Spleen (tissue), 11 donors: ENCODE measurements at regions not wholly inside any gene's neighbourhood (a gene's known extent, or its start where the extent isn't known, plus 50 kb on each side); places are given as distances from the start of the nearest gene placed in this dataset.
A peak's percentile ranks its signal among the peaks of the same experiment; 100 is the strongest.
"Not testable (repeated sequence)": the region's sequence is repeated elsewhere in the genome, so short reads cannot be mapped to it uniquely, and the experiment has no call there.

Source experiments
- DNase-seq: peaks from one replicate; pipeline ENCODE4 v3.0.0-alpha.2; 2020
- H3K27ac ChIP-seq, 8 donors: fragments of 200-600 bp; sonication (generic) in 7 of 8; 1 replicate in 4 of 8; 2 replicates in 4 of 8; pipeline versions ENCODE4 v1.5.0 to v1.8.0; 2016 to 2021; ENCODE audit warnings: inconsistent platforms in 4 of 8, mild to moderate bottlenecking in 4 of 8, moderate library complexity in 1 of 8
- H3K27me3 ChIP-seq, 7 donors: fragments of 200-600 bp; sonication (generic) in 6 of 7; replicated peaks in 1 of 7; 1 replicate in 4 of 7; 2 replicates in 3 of 7; pipeline versions ENCODE4 v1.5.0 to v1.8.0; 2016 to 2021; ENCODE audit warnings: inconsistent platforms in 3 of 7, mild to moderate bottlenecking in 1 of 7
- H3K36me3 ChIP-seq, 6 donors: fragments of 200-600 bp; sonication (generic) in 5 of 6; 1 replicate in 4 of 6; 2 replicates in 2 of 6; pipeline versions ENCODE4 v1.5.0 to v1.8.0; 2016 to 2021; ENCODE audit warnings: inconsistent platforms in 2 of 6
- H3K4me1 ChIP-seq, 6 donors: fragments of 200-600 bp; sonication (generic) in 5 of 6; 1 replicate in 3 of 6; 2 replicates in 3 of 6; pipeline versions ENCODE4 v1.5.0 to v1.8.0; 2016 to 2021; ENCODE audit warnings: inconsistent platforms in 3 of 6
- H3K4me3 ChIP-seq, 8 donors: fragments of 200-600 bp; sonication (generic) in 7 of 8; 1 replicate in 4 of 8; 2 replicates in 4 of 8; pipeline versions ENCODE4 v1.5.0 to v1.8.0; 2016 to 2021; ENCODE audit warnings: inconsistent platforms in 4 of 8, mild to moderate bottlenecking in 4 of 8, moderate library complexity in 2 of 8
- H3K9me3 ChIP-seq, 8 donors: fragments of 200-600 bp; sonication (generic) in 7 of 8; 1 replicate in 4 of 8; 2 replicates in 4 of 8; pipeline versions ENCODE4 v1.5.0 to v1.8.0; 2016 to 2021; ENCODE audit warnings: inconsistent platforms in 4 of 8
- CTCF ChIP-seq, 11 experiments: fragments of 200-600 bp in 7 of 11; fragments of 450-650 bp in 4 of 11; sonication (generic) in 4 of 11; IDR thresholded peaks in 8 of 11; conservative IDR thresholded peaks in 3 of 11; 1 replicate in 7 of 11; 2 replicates in 4 of 11; pipeline versions ENCODE4 v1.4.0 to v1.8.0; 2016 to 2021; ENCODE audit warnings: antibody characterized with exemption in 11 of 11, inconsistent platforms in 4 of 11, mild to moderate bottlenecking in 1 of 11
- POLR2A ChIP-seq, 3 donors: fragments of 450-650 bp; IDR thresholded peaks; one replicate each; pipeline ENCODE4 v1.5.1; 2017; ENCODE audit warnings: antibody characterized with exemption in 3 of 3, mild to moderate bottlenecking in 1 of 3
- POLR2AphosphoS5 ChIP-seq, 3 donors: sonication (generic); formaldehyde crosslinking; IDR thresholded peaks; one replicate each; pipeline ENCODE4 v1.5.1; 2017; ENCODE audit warnings: antibody characterized with exemption in 3 of 3
- WGBS, 5 donors: extraction: QIAGEN DNeasy Blood & Tissue Kit in 3 of 5; methylation state at CpG; one replicate each; pipeline versions ENCODE4 v1.1.5 to v1.1.7; 2013 to 2018; 5-methylcytosine and 5-hydroxymethylcytosine counted together
- intact Hi-C: fragments of 100-400 bp; cut with DNase I; formaldehyde crosslinking; loops from one replicate; pipeline ENCODE4 v1.15.0; 2023; ENCODE audit warnings: low total_unique reads
- donor health status: healthy with polysubstance abuse.
- donor health status: DM: no; HTN: no; CAD: no; lungs with moderate emphysema.
- donor health status: DM: no; HTN: no; CAD: no.
- donor health status: Bipolar disorder and iron deficiency.
- donor health status: healthy.
- donor health status: DM: no; HTN: no; CAD: no.
- donor health status: DM: yes; HTN: yes; CAD: no.

- H3K27ac ChIP-seq, H3K4me3 ChIP-seq, H3K27me3 ChIP-seq, H3K36me3 ChIP-seq, intact Hi-C loops, H3K4me1 ChIP-seq: not testable (repeated sequence)
- H3K9me3 ChIP-seq: peaks cover 0 to 21% (median 5%) of the 10 kb centered on the region in 8 donors
- DNase-seq: peak; percentile 67
- 90 to 97% (median 93%) methylated on average over 10 to 13 of the region's 13 CpGs for WGBS, 5 donors
Observed at GRCh38 chr2:132068407-132068806, 93.3 kb downstream of the ANKRD30BL start.

GRCh38 chr2:132065391-132065790, 96.4 kb downstream of the ANKRD30BL start:
- DNase-seq, H3K4me3 ChIP-seq, H3K27ac ChIP-seq, H3K4me1 ChIP-seq, intact Hi-C loops, H3K27me3 ChIP-seq, H3K36me3 ChIP-seq: not testable (repeated sequence)
- peaks cover 0 to 21% (median 5%) of the 10 kb centered on the region in 8 donors for H3K9me3 ChIP-seq
- WGBS, 5 donors: 69 to 86% (median 83%) methylated on average over 1 to 2 of the region's 2 CpGs

GRCh38 chr2:132039609-132040236, 122.0 kb downstream of the ANKRD30BL start:
- DNase-seq, H3K36me3 ChIP-seq, H3K4me3 ChIP-seq, H3K27ac ChIP-seq, H3K9me3 ChIP-seq, intact Hi-C loops: not testable (repeated sequence)
- WGBS, 5 donors: 44 to 57% (median 56%) methylated on average over 5 of the region's 5 CpGs
- peaks cover 0 to 50% (median 26%) of the 10 kb centered on the region in 7 donors for H3K27me3 ChIP-seq
- H3K4me1 ChIP-seq: peaks cover 0 to 16% (median 0%) of the 10 kb centered on the region in 6 donors

GRCh38 chr2:132038883-132039235, 122.9 kb downstream of the ANKRD30BL start:
- H3K27ac ChIP-seq, H3K36me3 ChIP-seq, DNase-seq, intact Hi-C loops, H3K9me3 ChIP-seq: not testable (repeated sequence)
- 0 to 9% (median 3%) methylated on average over 1 of the region's 1 CpG for WGBS, 5 donors
- Histone ChIP-seq H3K27me3 (peaks cover 0 to 50% (median 26%) of the 10 kb centered on the region in 7 donors), H3K4me3 (peak overlapping the region in 4 of 8 donors; percentile 22 to 56 (median 38)), H3K4me1 (peaks cover 0 to 16% (median 0%) of the 10 kb centered on the region in 6 donors)

GRCh38 chr2:132038179-132038882, 123.4 kb downstream of the ANKRD30BL start:
- Histone ChIP-seq H3K4me1 (peaks cover 0 to 16% (median 0%) of the 10 kb centered on the region in 6 donors), H3K27ac (no peak overlapping the region), H3K9me3 (peaks cover 0 to 9% (median 0%) of the 10 kb centered on the region in 8 donors), H3K36me3 (no peaks in the 10 kb centered on the region), H3K27me3 (peaks cover 0 to 50% (median 26%) of the 10 kb centered on the region in 7 donors), H3K4me3 (peak overlapping the region in 7 of 8 donors; percentile 9 to 56 (median 29))
- WGBS, 5 donors: 1 to 2% (median 2%) methylated on average over 71 to 84 of the region's 84 CpGs
- intact Hi-C loops: no loop called here
- no peak for TF ChIP-seq CTCF (IDR thresholded peaks at IDR 0.05 in 8 of 11, conservative IDR thresholded peaks at IDR 0.05 in 3 of 11)
- TF ChIP-seq POLR2AphosphoS5 (IDR thresholded peaks at IDR 0.05): no peak
- no peak for TF ChIP-seq POLR2A (IDR thresholded peaks at IDR 0.05)
- no peak for DNase-seq

GRCh38 chr2:132037527-132038178, 124.1 kb downstream of the ANKRD30BL start:
- intact Hi-C loops: no loop called here
- H3K27me3 ChIP-seq: peaks cover 0 to 50% (median 26%) of the 10 kb centered on the region in 7 donors
- H3K27ac ChIP-seq: no peak overlapping the region
- peaks cover 0 to 16% (median 0%) of the 10 kb centered on the region in 6 donors for H3K4me1 ChIP-seq
- DNase-seq: peak; percentile 63
- H3K36me3 ChIP-seq: no peaks in the 10 kb centered on the region
- WGBS, 5 donors: 5 to 9% (median 7%) methylated on average over 19 to 53 of the region's 53 CpGs
- H3K9me3 ChIP-seq: peaks cover 0 to 9% (median 0%) of the 10 kb centered on the region in 8 donors
- peak overlapping the region in 7 of 8 donors; percentile 9 to 56 (median 29) for H3K4me3 ChIP-seq
- TF ChIP-seq POLR2AphosphoS5 (IDR thresholded peaks at IDR 0.05): no peak
